ENCODE measurements at regions not wholly inside any gene's neighbourhood (a gene's known extent, or its start where the extent isn't known, plus 50 kb on each side); places are given as distances from the start of the nearest gene placed in this dataset.
"Not testable (repeated sequence)": the region's sequence is repeated elsewhere in the genome, so short reads cannot be mapped to it uniquely, and the experiment has no call there.

DNA sequence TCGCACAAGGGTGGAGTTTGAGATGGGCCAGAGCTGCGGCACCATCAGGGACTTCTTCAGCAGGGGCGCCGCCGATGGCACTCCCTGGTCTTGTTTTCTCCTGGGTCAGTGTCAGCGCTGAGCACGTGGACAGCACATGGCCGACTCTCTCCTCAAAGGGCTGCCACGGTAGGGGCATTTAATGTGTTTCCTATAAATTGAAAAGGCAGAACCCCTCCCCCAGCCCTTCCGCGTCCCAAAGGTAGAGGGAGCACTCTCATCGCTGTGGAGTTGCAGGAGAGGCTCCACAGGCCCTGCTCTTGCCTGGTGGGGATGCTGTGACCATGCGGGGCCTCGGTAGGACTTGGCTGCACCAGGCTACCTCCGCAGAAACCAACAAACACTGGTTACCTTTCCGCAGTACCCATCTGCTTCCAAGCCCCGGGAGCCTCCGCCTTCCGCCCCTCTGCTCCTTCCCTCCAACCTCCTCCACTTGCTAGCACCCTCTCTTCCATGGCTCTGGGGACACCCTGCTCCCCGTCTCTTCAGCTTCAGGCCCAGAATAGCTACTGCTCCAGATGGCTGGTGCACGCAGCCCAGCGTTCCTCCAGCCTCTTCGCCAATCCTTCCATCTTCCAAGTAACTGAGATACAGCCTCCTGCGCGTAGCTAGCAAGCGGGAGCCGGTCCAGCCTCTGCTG is 166.3 kb upstream of the ADCY1 start:
- DNase-seq (ENCODE audit: low read depth) = no peak

GRCh38 chr7:45408409-45408737 is 165.8 kb upstream of the ADCY1 start:
- DNase-seq (ENCODE audit: low read depth) = no peak

GRCh38 chr7:45410893-45411292 is 163.3 kb upstream of the ADCY1 start:
- no peak for DNase-seq (ENCODE audit: low read depth)

DNA sequence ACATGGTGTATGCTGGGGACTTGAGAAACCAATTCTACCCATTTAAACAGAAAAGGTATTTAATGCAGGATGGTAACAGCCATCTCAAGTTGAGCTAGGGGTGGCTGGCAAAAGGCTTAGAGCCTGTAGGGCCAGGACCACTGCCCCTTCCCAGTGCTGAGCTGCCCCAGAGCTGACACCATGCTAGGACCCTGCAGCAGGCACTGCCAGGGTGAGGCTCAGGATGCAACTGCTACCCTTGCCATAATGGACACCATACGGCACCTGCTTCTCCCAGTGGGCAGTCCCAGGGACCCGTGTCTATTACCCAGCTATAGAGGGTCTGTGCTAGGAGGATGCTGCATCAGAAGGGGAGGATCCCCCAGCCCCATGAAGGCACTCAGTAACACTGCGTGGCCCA is 160.7 kb upstream of the ADCY1 start:
- no peak for DNase-seq (ENCODE audit: low read depth)

GRCh38 chr7:45414226-45414625 is 159.9 kb upstream of the ADCY1 start:
- DNase-seq (ENCODE audit: low read depth) = no peak

GRCh38 chr7:45415265-45415664 is 158.9 kb upstream of the ADCY1 start:
- DNase-seq (ENCODE audit: low read depth) = no peak

DNA sequence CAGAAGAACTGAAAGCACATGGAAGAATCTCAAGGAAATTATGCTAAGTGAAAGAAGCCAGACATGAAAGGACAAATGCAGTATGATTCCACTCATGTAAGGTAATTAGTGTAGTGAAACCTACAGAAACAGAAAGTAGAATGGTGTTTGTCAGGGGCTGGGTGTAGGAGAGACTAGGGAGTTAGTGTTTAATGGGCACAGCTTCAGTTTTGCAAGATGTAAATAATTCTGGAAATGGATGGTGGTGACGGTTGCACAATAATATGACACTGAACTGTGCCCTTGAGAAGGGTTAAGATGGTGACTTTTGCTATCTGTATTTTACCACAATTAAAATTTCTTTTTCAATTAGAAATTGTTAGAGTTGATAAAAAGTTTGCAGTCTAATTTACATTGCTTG is 157.3 kb upstream of the ADCY1 start:
- DNase-seq (ENCODE audit: low read depth) = no peak

GRCh38 chr7:45417268-45417667 is 156.9 kb upstream of the ADCY1 start:
- no peak for DNase-seq (ENCODE audit: low read depth)

DNA sequence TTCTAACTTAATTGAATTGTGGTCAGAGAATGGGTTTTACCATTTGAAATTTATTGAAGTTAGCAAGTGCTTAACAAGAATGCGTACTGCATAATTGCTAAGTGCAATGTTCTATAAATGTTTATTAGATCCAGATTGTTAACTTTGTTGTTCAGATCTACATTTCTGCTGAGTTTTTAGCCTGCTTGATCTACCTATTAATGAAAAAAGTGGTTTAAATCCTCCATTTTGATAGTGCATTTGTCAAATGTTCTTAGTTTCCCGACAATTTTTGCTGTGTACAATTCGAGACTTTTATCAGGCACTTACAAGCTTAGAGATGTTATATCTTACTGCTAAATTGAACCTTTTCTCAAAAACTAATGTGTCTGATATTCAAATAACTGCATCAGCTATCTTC is 156.4 kb upstream of the ADCY1 start:
- DNase-seq (ENCODE audit: low read depth) = no peak

GRCh38 chr7:45420843-45421495 is 153.2 kb upstream of the ADCY1 start:
- DNase-seq (ENCODE audit: low read depth) = no peak

DNA sequence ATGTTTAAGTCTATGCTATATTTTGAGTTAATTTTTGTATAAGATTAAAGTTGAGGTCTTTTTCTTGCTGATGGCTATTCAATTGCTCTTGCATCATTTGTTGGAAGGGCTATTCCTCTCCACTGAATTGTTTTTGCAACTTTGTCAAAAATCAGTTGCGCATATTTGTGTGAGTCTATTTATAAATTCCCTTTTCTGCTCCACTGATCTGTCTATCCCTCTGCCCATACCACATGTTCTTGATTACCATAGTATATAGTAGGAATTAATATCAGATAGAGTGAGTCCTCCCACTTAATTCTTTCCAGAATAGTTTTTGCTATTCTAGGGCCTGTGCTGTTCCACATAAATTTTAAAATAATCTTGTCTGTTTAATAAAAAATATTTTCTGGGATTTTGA is 152.4 kb upstream of the ADCY1 start:
- DNase-seq (ENCODE audit: low read depth) = no peak

- no peak for DNase-seq (ENCODE audit: low read depth)
Observed at GRCh38 chr7:45430397-45430796, 143.8 kb upstream of the ADCY1 start.

DNA sequence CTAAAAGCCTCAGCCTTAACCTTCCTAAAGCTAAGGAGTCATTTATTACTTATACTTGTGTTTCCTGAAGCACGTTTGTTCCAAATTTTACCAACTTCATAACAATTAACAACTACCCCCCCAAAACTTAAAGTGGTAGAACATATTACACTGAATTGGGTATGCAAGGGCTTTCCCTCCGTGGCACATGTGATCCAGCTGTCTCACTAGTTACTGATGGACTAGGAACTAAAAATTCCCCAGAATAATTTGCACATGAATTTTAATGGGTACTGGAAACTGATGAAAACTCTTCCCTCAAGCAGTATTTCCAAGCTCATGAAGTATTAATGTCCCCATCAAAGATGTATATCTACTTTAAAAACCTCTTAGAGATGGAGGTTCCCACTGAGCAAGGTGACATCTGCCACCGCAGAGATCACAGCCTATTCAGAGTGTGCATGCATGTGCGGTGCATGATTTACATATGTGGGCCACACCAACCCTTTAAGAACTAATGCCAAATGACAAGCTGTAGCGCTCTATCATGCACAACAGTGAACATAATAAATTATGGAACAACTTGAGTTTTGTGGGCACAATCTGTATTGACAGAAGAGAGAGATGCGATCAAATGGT is 139.9 kb upstream of the ADCY1 start:
- DNase-seq (ENCODE audit: low read depth) = no peak

- DNase-seq (ENCODE audit: low read depth) = no peak
Observed at GRCh38 chr7:45435131-45435530, 139.0 kb upstream of the ADCY1 start.

DNA sequence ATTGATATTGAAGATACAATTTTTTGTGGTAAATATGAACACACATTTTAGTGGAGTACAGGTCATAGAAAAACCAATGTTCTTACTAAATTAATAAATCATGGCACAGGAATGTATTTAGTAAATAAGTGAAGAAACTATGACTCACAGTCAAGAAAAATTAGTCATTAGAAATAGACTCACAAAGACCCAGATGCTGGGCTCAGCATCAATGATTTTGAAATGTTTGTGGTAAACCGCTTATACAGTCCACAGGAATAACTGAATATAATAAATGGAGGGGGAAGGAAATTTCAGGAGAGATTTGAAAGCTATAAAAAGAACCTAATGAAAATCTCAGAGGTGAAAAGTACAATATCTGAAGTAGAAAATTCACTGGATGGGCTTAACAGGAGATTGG is 138.3 kb upstream of the ADCY1 start:
- DNase-seq (ENCODE audit: low read depth) = no peak

DNA sequence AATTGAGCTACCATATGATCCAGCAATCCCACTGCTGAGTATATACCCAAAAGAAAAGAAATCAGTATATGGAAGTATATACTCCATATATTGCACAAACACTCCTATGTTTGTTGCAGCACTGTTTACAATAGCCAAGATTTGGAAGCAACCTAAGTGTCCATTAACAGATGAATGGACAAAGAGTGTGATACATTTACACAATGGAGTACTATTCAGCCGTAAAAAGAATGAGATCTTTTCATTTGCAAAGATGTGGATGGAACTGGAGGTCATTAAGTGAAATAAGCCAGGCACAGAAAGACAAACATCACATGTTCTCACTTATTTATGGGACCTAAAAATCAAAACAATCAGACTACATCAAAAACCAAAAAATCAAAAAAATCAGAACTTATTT is 133.4 kb upstream of the ADCY1 start:
- not testable (repeated sequence) for DNase-seq (ENCODE audit: low read depth)

DNA sequence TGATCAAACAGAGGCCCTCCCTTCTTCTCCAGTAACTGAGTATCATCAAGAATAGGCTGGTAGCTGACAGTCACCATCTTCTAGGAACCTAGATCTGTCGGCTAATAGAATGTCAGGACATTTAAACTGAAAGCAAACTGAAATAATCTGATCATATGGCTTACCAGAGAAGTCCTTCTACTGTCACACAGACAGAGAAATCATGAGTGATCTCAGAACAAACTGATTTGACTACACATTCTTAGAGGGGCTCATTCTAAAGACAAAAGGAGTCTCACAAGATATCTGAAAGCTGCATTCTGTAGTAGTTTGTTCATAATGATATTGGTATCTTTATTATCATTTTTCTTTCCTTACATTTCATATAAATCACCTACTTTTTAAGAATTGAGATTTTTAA is 130.9 kb upstream of the ADCY1 start:
- DNase-seq (ENCODE audit: low read depth) = no peak

DNA sequence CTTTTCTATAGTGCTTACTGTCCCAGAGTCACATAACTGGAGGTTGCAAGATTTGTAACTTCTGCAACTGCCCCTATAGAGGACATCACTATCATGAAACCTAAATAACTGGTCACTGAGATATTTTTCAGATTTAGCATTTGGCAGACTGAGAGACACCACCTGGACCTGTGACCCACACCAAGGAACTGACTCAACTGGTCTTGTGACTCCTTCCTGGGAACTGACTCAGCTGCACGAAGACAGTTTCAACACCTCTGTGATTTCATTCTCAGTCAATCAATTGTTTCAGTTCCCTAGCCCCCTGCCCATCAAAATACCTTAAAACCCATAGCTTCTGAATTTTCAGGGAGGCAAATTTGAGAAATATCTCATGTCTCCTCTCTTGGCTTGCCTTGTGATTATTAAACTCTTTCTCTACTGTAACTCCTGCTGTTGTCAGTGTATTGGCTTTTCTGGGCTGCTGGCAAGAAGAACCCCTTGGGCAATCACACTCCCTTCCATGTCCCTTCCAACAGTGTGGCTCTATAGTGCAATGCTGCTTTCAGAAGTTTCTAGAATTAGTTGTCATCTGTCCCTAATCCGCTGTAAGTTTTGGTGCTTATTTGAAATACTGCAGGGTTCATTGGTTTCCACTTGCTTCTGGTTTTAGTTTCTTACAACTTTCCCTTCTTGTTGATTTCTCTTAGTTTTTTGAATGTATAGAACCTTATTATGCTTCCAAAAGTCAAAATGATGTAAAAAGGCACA is 127.8 kb upstream of the ADCY1 start:
- DNase-seq (ENCODE audit: low read depth) = no peak

DNA sequence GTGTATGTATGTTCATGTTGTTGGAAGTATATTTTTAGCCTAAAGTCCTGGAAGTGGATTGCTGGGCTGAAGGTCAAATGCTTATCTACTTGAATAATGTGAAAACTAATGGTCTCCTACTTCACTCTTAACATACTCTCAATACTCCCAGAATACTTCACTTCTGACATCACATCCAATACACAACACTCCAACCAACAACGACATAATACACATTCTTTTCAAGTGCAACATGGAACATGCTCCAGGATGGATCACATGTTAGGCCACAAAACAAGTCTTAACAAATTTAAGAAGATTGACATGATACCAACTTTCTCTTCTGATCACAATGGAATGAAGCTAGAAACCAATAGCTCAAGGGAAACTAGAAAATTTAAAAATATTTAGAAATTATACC is 126.9 kb upstream of the ADCY1 start:
- no peak for DNase-seq (ENCODE audit: low read depth)

DNA sequence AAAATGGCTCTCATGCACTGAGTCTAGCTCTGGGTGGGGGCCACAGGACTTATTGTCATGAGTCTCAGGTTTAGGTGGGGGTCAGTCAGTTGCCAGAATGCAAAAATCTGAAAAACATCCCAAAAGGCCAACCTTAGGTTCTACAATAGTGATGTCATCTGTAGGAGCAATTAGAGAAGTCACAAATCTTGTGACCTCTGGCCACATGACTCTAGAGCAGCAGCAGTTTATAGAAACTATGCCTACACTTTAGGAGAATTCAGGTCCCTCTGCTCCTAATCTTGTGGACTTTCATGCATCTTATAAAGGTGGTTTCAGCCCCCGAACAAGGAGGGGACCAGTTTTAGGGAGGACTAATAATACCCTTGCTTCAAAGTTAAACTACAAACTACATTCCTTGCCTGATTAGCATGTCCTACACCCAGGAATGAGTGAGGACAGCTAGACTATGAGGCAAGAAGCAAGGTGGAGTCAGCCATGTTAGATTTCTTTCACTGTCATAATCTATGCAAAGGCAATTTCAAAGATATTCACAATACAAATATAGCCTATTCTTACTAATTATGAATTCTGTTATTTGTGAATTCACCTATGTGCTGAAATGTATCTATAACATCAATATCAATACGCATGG is 123.5 kb upstream of the ADCY1 start:
- DNase-seq (ENCODE audit: low read depth) = no peak

GRCh38 chr7:45451342-45452035 is 122.7 kb upstream of the ADCY1 start:
- DNase-seq (ENCODE audit: low read depth) = no peak

DNA sequence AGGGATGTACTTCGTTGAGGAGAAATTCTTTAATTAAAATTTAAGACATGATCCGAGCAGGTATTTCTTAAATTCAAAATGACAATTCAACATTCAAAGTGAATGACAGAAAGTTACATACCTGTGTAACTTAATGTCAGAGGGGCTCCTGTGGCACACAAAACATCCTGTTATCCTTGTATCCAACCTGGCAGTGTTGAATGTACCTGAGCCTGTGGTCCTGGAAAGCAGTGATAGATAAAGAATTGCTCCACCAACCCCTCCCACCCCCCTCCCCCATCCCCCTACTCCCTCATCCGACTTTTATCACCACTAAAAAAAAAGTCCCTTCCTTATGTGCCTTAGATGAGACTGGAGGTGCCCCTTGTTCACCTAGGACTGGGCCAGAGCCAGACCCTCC is 119.4 kb upstream of the ADCY1 start:
- no peak for DNase-seq (ENCODE audit: low read depth)

Measured in stimulated activated CD8-positive, alpha-beta memory T cell treated with anti-CD3 and anti-CD28 coated beads, Interleukin-12 subunit alpha, Interleukin-12 subunit beta, amount 100 ng/mL, for 1 hour (primary cell).